ENCODE measurements at regions not wholly inside any gene's neighbourhood (a gene's known extent, or its start where the extent isn't known, plus 50 kb on each side); places are given as distances from the start of the nearest gene placed in this dataset.
"Not testable (repeated sequence)": the region's sequence is repeated elsewhere in the genome, so short reads cannot be mapped to it uniquely, and the experiment has no call there.

DNA sequence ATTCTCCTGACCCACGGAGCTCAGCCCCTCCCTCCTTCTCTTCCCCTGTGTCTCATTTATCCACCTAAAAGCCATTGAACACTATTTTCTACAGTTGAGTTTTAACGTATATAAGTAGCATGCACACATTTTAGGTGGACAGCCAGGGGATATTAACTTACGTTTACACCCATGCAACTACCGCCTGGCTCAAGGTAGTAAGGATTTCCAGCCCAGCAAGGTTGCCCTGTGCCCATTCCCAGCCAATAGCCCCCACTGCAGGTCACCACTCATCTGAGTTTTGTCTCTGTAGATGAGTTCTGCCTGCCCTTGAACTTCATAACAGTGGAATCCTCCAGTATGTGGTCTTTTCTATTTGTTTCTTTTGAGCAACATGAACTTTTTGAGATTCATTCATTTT lies 65.4 kb downstream of the SMIM38 start:
- TF ChIP-seq CTCF (IDR thresholded peaks at IDR 0.05; ENCODE audit: borderline replicate concordance) = no peak

GRCh38 chr11:69221636-69222035 lies 65.9 kb downstream of the SMIM38 start:
- intact Hi-C loops (cut with micrococcal nuclease); H3K27me3 ChIP-seq (ENCODE audit: low read depth); H3K27ac ChIP-seq (replicated peaks); H3K4me3 ChIP-seq; H3K4me1 ChIP-seq; DNase-seq; H3K36me3 ChIP-seq: not testable (repeated sequence)
- H3K9me3 ChIP-seq (replicated peaks) = peaks cover 22% of the 10 kb centered on the region

More for the DNA sequence above, 65.4 kb downstream of the SMIM38 start:
- Histone ChIP-seq H3K27ac (replicated peaks) (no peak overlapping the region), H3K9me3 (replicated peaks) (peaks cover 16% of the 10 kb centered on the region), H3K4me1 (peaks cover 8% of the 10 kb centered on the region), H3K36me3 (no peaks in the 10 kb centered on the region), H3K4me3 (no peak overlapping the region), H3K27me3 (ENCODE audit: low read depth) (no peaks in the 10 kb centered on the region)
- DNase-seq = no peak
- intact Hi-C loops (cut with micrococcal nuclease) = no loop called here

- no peaks in the 10 kb centered on the region for H3K27me3 ChIP-seq (ENCODE audit: low read depth)
- no peaks in the 10 kb centered on the region for H3K36me3 ChIP-seq
- H3K4me1 ChIP-seq = no peaks in the 10 kb centered on the region
- DNase-seq = no peak
- no peak overlapping the region for H3K4me3 ChIP-seq
- intact Hi-C loops (cut with micrococcal nuclease) = no loop called here
- H3K9me3 ChIP-seq (replicated peaks) = peaks cover 27% of the 10 kb centered on the region
- no peak overlapping the region for H3K27ac ChIP-seq (replicated peaks)
- no peak for TF ChIP-seq CTCF (IDR thresholded peaks at IDR 0.05; ENCODE audit: borderline replicate concordance)
Observed at GRCh38 chr11:69227271-69227670, 66.7 kb upstream of the MYEOV start.

DNA sequence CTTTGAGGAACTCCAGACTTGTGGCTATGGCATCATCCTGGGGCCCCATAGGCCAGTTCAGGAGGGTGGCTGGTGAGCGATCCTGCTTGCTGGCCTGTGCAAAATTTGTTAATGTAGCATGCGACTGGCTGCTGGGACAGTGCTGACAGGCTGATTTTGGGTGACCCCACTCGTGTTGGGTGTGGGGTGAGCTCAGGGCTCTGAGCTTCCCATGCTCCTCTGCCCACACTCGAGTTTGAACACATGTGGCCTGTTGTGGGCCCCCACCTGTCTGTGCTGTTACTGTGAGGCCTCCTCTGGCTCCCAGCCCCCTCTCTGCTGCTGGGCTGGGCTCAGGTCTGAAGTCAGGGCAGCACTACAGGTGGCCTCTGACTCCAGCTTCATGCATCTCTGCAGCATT lies 64.4 kb upstream of the MYEOV start:
- H3K27ac ChIP-seq (replicated peaks) = no peak overlapping the region
- no peak overlapping the region for H3K4me3 ChIP-seq
- peaks cover 25% of the 10 kb centered on the region for H3K9me3 ChIP-seq (replicated peaks)
- no peaks in the 10 kb centered on the region for H3K36me3 ChIP-seq
- H3K27me3 ChIP-seq (ENCODE audit: low read depth) = no peaks in the 10 kb centered on the region
- DNase-seq = no peak
- TF ChIP-seq CTCF (IDR thresholded peaks at IDR 0.05; ENCODE audit: borderline replicate concordance) = no peak
- no peaks in the 10 kb centered on the region for H3K4me1 ChIP-seq
- intact Hi-C loops (cut with micrococcal nuclease) = no loop called here

DNA sequence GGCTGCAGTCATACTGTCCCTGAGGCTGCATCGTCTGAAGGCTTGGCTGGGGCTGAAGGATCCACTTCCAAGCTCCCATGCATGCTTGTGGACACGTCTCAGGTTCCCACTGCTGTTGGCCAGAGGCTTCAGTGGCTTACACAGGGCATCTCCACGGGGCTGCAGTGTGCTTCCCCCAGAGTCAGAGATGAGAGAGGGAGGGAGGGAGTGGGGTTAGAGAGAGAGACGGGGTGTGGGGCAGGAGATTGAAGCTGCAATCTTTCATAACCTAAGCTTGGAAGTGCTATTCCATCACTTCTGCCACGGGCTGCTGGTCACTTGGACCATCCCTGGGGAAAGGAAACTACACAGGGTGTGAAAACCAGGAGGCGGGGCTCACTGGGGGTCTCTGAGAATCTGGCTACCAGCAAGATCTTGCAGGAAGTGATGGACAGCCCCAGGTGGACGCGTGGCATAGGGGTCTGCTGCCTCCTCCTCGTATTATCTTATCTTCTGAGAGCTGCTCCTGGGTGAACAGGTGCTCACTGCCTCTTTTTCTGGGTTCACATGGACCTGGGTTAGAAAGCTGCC lies 63.0 kb upstream of the MYEOV start:
- Histone ChIP-seq H3K27ac (replicated peaks) (no peak overlapping the region), H3K27me3 (ENCODE audit: low read depth) (no peaks in the 10 kb centered on the region), H3K9me3 (replicated peaks) (peaks cover 13% of the 10 kb centered on the region), H3K36me3 (no peaks in the 10 kb centered on the region), H3K4me3 (no peak overlapping the region), H3K4me1 (no peaks in the 10 kb centered on the region)
- TF ChIP-seq CTCF (IDR thresholded peaks at IDR 0.05; ENCODE audit: borderline replicate concordance) = no peak
- intact Hi-C loops (cut with micrococcal nuclease) = no loop called here
- no peak for DNase-seq

DNA sequence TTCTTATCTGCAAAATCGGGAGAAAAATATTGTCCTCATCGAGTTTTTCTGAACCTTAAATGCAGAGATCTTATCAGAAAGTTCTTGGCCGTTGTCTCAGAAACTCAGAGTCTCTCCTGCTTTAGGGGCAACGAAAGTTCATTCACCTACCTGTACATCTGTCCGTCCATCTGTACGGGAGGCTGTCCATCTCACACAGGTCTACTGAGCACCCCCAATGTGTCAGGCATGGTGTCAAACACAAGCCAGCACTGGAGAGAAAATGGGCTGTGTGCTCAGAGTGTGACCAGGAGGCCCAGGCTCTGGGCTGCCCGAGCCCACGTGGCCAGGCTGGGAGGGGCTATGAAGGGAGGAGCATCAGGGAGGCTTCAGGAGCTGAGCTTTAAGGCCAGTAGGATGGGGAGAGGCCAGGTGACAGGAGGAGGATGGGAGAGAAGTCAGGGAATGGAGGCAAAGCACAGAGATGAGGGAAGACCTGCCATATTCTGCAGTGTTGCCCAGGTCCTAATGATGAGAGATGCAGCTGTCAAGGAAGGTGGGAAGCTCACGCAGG lies 62.4 kb upstream of the MYEOV start:
- Histone ChIP-seq H3K4me1 (no peaks in the 10 kb centered on the region), H3K4me3 (no peak overlapping the region), H3K27ac (replicated peaks) (no peak overlapping the region), H3K27me3 (ENCODE audit: low read depth) (no peaks in the 10 kb centered on the region), H3K9me3 (replicated peaks) (peaks cover 7% of the 10 kb centered on the region), H3K36me3 (no peaks in the 10 kb centered on the region)
- DNase-seq = no peak
- intact Hi-C loops (cut with micrococcal nuclease) = no loop called here
- no peak for TF ChIP-seq CTCF (IDR thresholded peaks at IDR 0.05; ENCODE audit: borderline replicate concordance)

Measured in left ventricle myocardium inferior (tissue), 1 donor.